ENCODE measurements at regions not wholly inside any gene's neighbourhood (a gene's known extent, or its start where the extent isn't known, plus 50 kb on each side); places are given as distances from the start of the nearest gene placed in this dataset.

DNA sequence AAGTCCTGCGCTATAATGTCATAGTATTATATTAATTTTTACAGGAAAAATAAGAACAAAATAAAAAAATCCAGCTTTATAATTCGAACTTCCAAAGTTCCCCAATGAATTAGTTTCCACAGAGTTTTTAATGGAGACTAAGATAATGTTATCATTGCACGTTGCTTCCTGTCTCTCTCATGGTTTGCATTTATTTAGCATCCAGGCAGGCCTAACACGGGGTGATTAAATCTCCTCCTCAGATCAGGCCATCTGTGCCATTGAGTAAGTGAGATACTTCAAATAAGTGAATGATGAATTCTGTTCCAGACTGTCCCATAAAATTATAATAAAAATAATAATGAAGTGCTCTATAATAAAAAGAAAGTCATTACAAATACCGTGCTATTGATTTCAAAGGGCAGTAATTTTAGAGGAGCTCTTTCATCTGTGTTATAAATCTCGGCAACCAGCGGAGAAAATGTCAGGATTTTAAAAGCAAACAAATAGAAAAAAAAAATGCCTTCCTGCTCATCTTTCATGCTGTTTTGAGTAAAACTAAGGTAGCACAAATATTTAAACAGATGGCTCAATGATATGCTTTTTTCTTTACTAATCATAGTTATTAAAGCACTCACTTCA lies 570.6 kb upstream of the ZNF608 start:
- no peak for TF ChIP-seq POLR2A (IDR thresholded peaks at IDR 0.05)
- TF ChIP-seq, protein P1, sequence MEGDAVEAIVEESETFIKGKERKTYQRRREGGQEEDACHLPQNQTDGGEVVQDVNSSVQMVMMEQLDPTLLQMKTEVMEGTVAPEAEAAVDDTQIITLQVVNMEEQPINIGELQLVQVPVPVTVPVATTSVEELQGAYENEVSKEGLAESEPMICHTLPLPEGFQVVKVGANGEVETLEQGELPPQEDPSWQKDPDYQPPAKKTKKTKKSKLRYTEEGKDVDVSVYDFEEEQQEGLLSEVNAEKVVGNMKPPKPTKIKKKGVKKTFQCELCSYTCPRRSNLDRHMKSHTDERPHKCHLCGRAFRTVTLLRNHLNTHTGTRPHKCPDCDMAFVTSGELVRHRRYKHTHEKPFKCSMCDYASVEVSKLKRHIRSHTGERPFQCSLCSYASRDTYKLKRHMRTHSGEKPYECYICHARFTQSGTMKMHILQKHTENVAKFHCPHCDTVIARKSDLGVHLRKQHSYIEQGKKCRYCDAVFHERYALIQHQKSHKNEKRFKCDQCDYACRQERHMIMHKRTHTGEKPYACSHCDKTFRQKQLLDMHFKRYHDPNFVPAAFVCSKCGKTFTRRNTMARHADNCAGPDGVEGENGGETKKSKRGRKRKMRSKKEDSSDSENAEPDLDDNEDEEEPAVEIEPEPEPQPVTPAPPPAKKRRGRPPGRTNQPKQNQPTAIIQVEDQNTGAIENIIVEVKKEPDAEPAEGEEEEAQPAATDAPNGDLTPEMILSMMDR (IDR thresholded peaks at IDR 0.05 in 4 of 5, conservative IDR thresholded peaks at IDR 0.05 in 1 of 5): no peak

Data from gastrocnemius medialis (tissue), 4 donors.